Fibroblast of villous mesenchyme (primary cell): ENCODE measurements at regions not wholly inside any gene's neighbourhood (a gene's known extent, or its start where the extent isn't known, plus 50 kb on each side); places are given as distances from the start of the nearest gene placed in this dataset.

ENCODE experiments used
- DNase-seq: peaks from one replicate; pipeline ENCODE4 v3.0.0-alpha.2; 2010; ENCODE audit warnings: low read depth
- H3K4me3 ChIP-seq: 2 replicates; pipeline ENCODE4 v1.5.1; 2011; ENCODE audit warnings: low read depth, mild to moderate bottlenecking, low read length
- TF ChIP-seq, protein P1 (sequence below): IDR thresholded peaks from 2 replicates; pipeline ENCODE4 v1.5.1; 2012; ENCODE audit warnings: low read depth, mild to moderate bottlenecking, low read length; ENCODE audit not compliant: insufficient read depth

DNA sequence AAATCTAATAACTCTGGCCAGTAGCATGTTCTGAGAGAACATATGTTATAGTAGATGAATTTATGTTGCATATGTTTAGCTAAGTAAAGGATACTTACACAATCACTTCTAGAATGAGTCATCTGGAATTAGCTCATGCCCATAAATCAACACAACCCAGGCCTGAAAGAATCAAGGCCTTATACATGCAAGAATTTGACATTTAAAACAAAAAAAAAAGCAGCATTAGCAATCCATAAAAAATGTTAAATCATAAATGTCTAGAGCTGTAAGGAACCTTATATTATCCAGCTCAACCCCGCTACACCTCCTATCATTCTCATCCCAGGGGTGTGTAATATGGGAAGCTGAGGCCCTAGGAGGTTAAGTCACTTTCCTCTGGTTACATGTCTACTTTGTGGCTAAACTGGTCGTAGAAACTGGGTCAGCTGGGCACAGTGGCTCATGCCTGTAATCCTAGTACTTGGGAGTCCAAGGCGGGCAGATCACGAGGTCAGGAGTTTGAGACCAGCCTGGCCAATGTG, 105.2 kb upstream of the CARMIL1 start:
- DNase-seq: peak; percentile 99
- TF ChIP-seq, protein P1, sequence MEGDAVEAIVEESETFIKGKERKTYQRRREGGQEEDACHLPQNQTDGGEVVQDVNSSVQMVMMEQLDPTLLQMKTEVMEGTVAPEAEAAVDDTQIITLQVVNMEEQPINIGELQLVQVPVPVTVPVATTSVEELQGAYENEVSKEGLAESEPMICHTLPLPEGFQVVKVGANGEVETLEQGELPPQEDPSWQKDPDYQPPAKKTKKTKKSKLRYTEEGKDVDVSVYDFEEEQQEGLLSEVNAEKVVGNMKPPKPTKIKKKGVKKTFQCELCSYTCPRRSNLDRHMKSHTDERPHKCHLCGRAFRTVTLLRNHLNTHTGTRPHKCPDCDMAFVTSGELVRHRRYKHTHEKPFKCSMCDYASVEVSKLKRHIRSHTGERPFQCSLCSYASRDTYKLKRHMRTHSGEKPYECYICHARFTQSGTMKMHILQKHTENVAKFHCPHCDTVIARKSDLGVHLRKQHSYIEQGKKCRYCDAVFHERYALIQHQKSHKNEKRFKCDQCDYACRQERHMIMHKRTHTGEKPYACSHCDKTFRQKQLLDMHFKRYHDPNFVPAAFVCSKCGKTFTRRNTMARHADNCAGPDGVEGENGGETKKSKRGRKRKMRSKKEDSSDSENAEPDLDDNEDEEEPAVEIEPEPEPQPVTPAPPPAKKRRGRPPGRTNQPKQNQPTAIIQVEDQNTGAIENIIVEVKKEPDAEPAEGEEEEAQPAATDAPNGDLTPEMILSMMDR: no peak
- no peak overlapping the region for H3K4me3 ChIP-seq

DNA sequence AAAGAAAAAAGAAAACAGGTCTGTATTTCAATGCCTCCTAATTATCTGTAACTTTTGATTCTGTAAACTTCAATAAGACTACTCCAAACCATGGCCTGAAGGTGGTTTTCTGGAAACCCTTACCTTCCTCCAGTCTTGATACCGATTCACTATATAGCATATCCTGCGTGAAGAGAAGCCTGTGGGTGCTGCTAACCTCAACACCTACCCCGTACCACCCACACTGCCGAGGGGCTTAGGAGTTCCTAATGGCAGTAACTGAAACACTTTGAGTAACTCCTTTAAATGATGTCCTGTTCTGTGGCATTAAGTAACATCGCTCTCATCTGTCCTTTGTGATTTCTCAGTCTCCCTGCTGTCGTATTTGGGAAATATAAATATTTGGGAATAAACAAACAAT, 104.5 kb upstream of the CARMIL1 start:
- DNase-seq: no peak
- TF ChIP-seq, protein P1: no peak
- no peak overlapping the region for H3K4me3 ChIP-seq

DNA sequence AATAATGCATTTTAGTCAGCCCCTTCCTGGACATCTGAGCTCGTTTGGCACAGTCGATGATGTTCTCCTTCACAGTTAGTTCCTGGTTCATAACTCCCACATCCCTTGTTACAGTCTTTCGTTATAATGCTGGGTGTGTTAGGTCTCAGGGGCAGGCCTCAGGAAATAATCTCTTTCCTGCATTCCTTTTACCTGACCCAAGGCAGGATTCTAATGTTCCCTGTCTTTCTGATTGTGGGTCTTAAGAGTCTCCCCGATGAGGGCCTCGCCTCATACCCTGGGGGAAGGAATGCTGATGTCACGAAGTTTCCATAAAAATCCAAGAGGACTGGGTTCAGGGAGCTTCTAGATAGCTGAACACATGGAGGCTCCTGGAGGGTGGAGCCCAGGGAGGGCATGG, 104.0 kb upstream of the CARMIL1 start:
- H3K4me3 ChIP-seq: no peak overlapping the region
- DNase-seq: peak; percentile 64
- TF ChIP-seq, protein P1: peak; percentile 9

DNA sequence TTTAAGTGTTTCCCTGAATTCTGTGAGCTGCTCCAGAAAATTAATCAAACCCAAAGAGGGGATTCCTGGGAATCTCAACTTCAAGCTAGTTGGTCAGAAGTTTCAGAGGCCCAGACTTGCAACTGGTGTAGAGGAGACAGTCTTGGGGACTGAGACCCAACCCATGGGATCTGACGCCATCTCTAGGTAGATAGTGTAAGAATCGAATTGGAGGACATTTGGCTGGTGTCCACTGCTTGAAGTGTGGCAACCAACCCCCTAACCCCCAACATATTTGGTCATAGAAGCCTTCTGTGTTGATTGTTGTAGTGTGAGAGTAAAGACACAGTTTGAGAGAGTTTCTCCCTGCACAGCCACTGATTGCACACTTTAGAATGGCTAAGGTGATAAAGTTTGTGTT, 103.5 kb upstream of the CARMIL1 start:
- TF ChIP-seq, protein P1: no peak
- no peak for DNase-seq
- no peak overlapping the region for H3K4me3 ChIP-seq

DNA sequence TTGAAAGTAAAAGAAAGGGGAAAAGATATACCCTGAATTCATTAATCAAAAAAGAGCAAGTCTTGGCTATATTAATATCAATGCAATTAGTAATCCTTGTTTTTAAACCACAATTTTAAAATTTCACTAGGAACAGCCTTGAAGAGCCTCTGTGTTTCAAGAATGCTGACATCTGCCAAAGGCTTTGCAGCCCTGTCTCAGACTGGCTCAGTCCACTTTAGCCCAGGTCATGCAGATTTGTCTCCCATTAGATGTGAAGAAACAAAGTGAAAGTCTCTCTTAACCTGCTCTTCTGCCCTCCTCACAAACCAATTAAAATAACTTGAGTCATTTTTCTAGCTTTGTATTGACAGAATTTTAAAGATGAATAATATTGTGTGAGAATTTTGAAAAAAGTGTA, 102.7 kb upstream of the CARMIL1 start:
- DNase-seq: no peak
- TF ChIP-seq, protein P1: no peak

DNA sequence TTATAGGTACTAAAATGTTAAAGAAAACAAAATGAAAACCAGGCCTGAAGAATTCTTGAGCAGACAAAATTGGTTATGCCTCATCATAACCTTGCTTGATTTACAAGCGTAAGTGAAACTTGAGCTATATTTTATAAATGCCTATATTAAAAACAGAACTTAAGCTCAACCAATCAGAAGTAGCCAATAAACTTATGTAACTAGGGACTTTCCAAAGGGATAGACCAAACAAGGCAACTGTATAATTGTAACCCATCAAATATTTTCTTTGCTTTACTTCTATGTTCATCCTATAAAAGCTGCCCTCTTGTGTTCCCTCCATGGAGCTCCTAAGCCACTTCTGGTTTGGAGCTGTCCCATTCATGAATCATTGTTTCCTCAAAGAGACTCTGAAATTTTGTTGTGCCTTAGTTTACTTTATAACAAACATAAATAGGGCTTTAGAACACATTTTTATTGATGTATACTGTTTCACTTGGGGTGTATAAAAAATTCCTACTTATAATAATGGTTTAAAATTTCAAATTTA, 101.6 kb upstream of the CARMIL1 start:
- no peak overlapping the region for H3K4me3 ChIP-seq
- TF ChIP-seq, protein P1: no peak
- no peak for DNase-seq

More for the DNA sequence above, 102.7 kb upstream of the CARMIL1 start:
- H3K4me3 ChIP-seq: no peak overlapping the region
